ENCODE measurements at regions not wholly inside any gene's neighbourhood (a gene's known extent, or its start where the extent isn't known, plus 50 kb on each side); places are given as distances from the start of the nearest gene placed in this dataset.

- Histone ChIP-seq H3K79me2 (no peaks in the 10 kb centered on the region), H3K4me2 (ENCODE audit: low read length) (no peak overlapping the region), H3K9me3 (ENCODE audit: control insufficient read depth, low read length) (no peaks in the 10 kb centered on the region), H3K27ac (no peak overlapping the region), H3K4me3 (ENCODE audit: low read depth, low read length) (no peak overlapping the region), H3K27me3 (ENCODE audit: control insufficient read depth, insufficient read depth, low read length) (no peaks in the 10 kb centered on the region), H3K9ac (no peak overlapping the region), H3K4me1 (no peaks in the 10 kb centered on the region), H3K36me3 (ENCODE audit: control insufficient read depth, insufficient read depth, low read length) (no peaks in the 10 kb centered on the region), H2AFZ (no peak overlapping the region)
- TF ChIP-seq CTCF (IDR thresholded peaks at IDR 0.05) = no peak
Observed at GRCh38 chr4:74628852-74629620, 165.3 kb downstream of the BTC start.

- Histone ChIP-seq H2AFZ (no peak overlapping the region), H3K4me2 (ENCODE audit: low read length) (no peak overlapping the region), H3K9me3 (ENCODE audit: control insufficient read depth, low read length) (no peaks in the 10 kb centered on the region), H3K79me2 (no peaks in the 10 kb centered on the region), H3K27ac (no peak overlapping the region), H3K9ac (no peak overlapping the region), H3K4me3 (ENCODE audit: low read depth, low read length) (no peak overlapping the region), H3K36me3 (ENCODE audit: control insufficient read depth, insufficient read depth, low read length) (no peaks in the 10 kb centered on the region), H3K4me1 (no peaks in the 10 kb centered on the region), H3K27me3 (ENCODE audit: control insufficient read depth, insufficient read depth, low read length) (no peaks in the 10 kb centered on the region)
- no peak for TF ChIP-seq CTCF (IDR thresholded peaks at IDR 0.05)
Observed at GRCh38 chr4:74630551-74630950, 163.8 kb downstream of the BTC start.

- Histone ChIP-seq H3K4me2 (ENCODE audit: low read length) (no peak overlapping the region), H2AFZ (no peak overlapping the region), H3K27ac (no peak overlapping the region), H3K4me3 (ENCODE audit: low read depth, low read length) (no peak overlapping the region), H3K4me1 (no peaks in the 10 kb centered on the region), H3K36me3 (ENCODE audit: control insufficient read depth, insufficient read depth, low read length) (no peaks in the 10 kb centered on the region), H3K27me3 (ENCODE audit: control insufficient read depth, insufficient read depth, low read length) (no peaks in the 10 kb centered on the region), H3K9me3 (ENCODE audit: control insufficient read depth, low read length) (no peaks in the 10 kb centered on the region), H3K9ac (no peak overlapping the region), H3K79me2 (no peaks in the 10 kb centered on the region)
- no peak for TF ChIP-seq CTCF (IDR thresholded peaks at IDR 0.05)
Observed at GRCh38 chr4:74631338-74631737, 163.0 kb downstream of the BTC start.

GRCh38 chr4:74631988-74632387 is 162.3 kb downstream of the BTC start:
- Histone ChIP-seq H3K27me3 (ENCODE audit: control insufficient read depth, insufficient read depth, low read length) (no peaks in the 10 kb centered on the region), H3K9me3 (ENCODE audit: control insufficient read depth, low read length) (no peaks in the 10 kb centered on the region), H3K36me3 (ENCODE audit: control insufficient read depth, insufficient read depth, low read length) (no peaks in the 10 kb centered on the region), H3K79me2 (no peaks in the 10 kb centered on the region), H3K4me3 (ENCODE audit: low read depth, low read length) (no peak overlapping the region), H3K4me2 (ENCODE audit: low read length) (no peak overlapping the region), H3K9ac (no peak overlapping the region), H3K27ac (no peak overlapping the region), H3K4me1 (no peaks in the 10 kb centered on the region), H2AFZ (no peak overlapping the region)
- no peak for TF ChIP-seq CTCF (IDR thresholded peaks at IDR 0.05)

GRCh38 chr4:74632634-74633033 is 161.7 kb downstream of the BTC start:
- no peak overlapping the region for H3K4me3 ChIP-seq (ENCODE audit: low read depth, low read length)
- H3K36me3 ChIP-seq (ENCODE audit: control insufficient read depth, insufficient read depth, low read length) = no peaks in the 10 kb centered on the region
- no peaks in the 10 kb centered on the region for H3K79me2 ChIP-seq
- H3K9me3 ChIP-seq (ENCODE audit: control insufficient read depth, low read length) = no peaks in the 10 kb centered on the region
- no peak overlapping the region for H3K9ac ChIP-seq
- H2AFZ ChIP-seq = no peak overlapping the region
- no peak overlapping the region for H3K4me2 ChIP-seq (ENCODE audit: low read length)
- no peak overlapping the region for H3K27ac ChIP-seq
- no peaks in the 10 kb centered on the region for H3K4me1 ChIP-seq
- TF ChIP-seq CTCF (IDR thresholded peaks at IDR 0.05) = no peak
- no peaks in the 10 kb centered on the region for H3K27me3 ChIP-seq (ENCODE audit: control insufficient read depth, insufficient read depth, low read length)
